Stimulated activated CD8-positive, alpha-beta memory T cell treated with anti-CD3 and anti-CD28 coated beads, Interleukin-15, amount 100 ng/mL, for 1 hour (primary cell): ENCODE measurements at regions not wholly inside any gene's neighbourhood (a gene's known extent, or its start where the extent isn't known, plus 50 kb on each side); places are given as distances from the start of the nearest gene placed in this dataset.
"Not testable (repeated sequence)": the region's sequence is repeated elsewhere in the genome, so short reads cannot be mapped to it uniquely, and the experiment has no call there.

Experiments
- DNase-seq: peaks from one replicate; pipeline ENCODE4 v3.0.0-alpha.2; 2020; ENCODE audit warnings: low read depth

- DNase-seq: no peak
These were observed 131.1 kb upstream of the G2E3 start for GRCh38 chr14:30427846-30428245.

GRCh38 chr14:30431552-30431951 is 127.4 kb upstream of the G2E3 start:
- DNase-seq: no peak

DNA sequence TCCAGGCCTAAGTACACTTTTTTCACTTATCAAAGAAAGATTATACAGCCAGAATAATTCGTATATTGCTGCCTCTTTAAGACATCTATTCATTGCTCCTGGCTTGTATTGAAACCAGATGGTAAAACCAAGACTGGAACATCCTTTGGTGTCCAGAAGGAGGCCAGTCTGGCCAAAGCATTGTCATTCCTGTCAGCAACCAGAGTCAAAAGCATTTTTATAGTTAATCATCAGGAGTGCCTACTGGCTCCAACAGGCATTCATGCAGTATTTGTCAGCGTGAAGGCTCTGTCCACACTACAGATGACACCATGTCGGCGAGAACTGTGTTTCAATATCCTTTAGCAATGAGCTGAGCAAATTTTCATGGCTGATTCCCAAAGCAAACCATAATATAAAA is 118.0 kb upstream of the G2E3 start:
- DNase-seq: no peak

GRCh38 chr14:30443368-30444007 is 115.5 kb upstream of the G2E3 start:
- DNase-seq: no peak

DNA sequence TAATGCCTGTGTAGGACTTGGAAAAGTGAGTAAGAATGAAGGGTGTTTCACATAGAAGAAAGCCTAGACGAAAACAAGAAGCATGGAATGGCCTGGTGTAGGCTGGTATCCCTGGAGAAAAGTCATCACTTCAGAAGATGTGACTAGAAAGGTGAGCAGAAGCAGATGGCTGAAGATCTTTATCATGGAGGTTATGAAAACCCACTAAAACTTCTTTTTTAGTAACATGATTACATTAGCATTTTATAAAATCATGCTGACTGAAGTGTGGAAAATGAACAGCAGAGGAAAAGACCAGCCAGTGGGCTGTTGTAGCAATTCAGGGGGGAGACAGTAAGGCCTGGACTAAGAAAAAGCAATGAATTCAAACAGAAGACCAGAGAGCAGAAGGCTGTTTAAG is 114.5 kb upstream of the G2E3 start:
- DNase-seq: no peak

DNA sequence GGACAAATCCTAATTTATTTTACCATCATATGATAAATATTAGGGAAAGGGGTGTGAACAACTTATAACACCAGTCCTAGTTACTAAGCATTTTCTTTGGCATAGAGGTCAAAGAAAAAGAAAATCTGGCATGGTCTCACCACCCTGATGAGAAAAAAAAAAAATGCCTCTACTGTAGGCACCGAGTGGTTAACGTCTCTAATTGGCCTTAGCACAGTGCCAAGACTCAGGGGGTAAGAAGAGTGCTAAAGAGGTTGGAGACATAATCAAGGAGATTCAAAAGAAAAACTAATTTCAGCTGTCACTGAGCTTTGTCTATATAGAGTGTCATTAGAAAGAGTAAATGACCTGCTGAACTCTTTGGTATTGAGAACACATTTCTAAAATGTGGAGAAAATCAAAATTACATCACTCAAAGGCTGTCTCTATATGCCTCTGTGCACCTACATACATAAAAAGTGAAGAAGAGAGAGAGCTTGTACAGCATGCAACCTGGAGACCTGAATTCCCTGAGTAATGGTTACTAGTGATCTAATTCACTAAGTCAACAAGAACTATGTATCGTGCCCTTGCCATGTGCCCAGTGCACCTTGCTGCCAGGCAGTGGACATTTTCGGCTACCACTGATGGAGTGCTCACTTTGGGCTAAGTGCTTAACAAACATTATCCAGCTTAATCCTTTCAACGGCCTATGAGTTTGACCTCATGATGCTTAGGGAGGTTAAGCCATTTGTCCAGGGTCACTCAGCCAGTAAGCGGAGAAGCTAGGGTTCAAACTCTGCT is 113.8 kb upstream of the G2E3 start:
- no peak for DNase-seq

- DNase-seq: no peak
These were observed 113.1 kb upstream of the G2E3 start for GRCh38 chr14:30445852-30446251.

DNA sequence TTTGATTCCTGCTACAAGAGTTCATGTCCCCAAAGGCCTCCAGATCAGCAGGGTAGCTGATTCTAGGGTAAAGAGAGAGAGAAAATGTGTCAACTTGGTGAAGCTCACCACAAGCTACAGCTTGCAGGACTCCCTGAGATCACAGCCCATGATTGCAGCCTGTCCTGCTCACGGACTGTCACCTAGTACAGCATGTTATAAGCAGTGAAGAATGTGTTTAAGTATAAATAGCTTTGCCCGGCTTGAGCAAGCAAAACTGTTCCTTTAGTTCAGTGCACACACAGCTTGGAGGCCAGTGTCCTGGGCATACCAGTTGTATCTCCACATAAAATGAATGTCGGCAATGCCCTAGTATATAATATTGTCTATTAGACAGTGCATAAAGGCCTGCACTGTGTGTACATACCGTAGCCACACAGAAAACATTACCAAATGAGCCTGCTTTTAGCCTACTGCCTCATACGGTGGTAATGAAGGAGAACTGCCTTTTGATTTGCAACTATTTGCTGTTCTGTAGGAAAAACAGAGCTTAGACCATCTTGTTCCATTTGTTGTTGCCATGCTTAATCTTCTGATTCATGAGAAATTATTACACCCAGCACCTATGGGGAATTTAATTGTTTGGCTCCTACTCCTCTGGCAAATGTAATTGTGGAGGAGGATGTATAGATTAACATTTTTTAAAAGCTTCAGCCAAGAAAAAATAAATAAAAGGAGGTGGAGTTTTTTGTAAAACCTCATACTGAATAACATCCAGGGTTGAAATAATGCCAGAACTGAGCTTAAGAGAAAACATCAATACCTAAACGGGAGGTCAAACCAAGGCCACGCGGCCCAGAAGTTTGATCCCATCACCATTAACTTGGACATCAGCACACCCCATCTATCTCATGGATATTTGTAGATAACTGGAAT is 108.1 kb upstream of the G2E3 start:
- DNase-seq: no peak

GRCh38 chr14:30456296-30456695 is 102.7 kb upstream of the G2E3 start:
- no peak for DNase-seq

DNA sequence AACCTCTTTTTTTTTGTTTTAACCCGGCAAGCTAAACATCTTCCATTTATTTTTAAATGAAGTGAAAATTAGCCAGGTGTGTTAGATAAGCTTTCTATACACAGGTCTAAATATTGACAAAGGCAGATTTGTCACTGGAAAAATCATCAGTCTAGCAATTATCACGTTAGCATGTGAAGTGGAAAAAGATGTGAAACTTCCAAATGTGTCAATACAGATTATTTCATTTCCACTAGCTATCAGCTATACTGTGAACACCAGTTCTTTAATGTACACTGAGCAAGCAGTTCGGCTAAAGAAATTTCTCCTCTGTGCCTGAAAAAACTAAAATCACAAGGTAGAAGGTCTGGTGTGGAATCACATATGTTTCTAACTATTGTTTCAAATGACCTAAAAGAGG is 96.6 kb upstream of the G2E3 start:
- no peak for DNase-seq

DNA sequence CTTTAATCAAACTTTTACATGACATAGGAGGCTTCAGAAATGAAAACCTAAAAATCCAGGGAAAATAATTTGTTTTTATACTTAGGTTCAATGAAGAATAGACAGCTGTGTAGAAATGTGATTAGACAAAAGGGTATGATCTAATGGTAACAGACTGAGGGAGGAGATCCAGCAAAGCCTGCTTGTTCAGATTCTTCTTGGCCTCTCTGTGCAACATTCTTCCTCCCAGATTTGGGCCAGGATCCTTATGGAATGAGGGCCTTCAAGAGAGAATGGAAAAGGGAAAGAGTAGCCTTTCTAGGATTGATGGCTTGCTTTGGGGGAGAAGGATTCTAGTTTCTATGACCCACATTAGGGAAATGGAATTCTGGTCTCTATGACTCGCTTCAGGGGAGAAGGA is 94.5 kb upstream of the G2E3 start:
- DNase-seq: no peak

- DNase-seq: no peak
These were observed 90.6 kb upstream of the G2E3 start for GRCh38 chr14:30468354-30468753.

DNA sequence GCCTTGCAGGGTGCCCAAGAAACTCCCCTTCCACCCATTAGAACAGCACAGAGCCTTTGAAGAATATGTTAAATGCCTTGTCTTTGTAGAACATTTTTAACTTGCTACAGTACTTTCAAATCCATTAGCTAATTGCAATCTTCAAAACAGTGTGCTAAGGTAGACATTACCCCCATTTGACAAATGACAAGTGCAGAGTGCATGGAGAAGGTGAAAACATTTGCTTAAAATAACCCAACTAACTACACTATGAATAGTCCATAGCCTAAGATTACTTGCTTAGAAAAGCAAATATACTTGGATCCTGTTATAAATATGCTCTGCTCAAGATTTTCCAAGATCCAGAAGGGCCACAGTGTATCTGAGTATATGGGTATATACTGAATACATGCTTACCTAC is 87.0 kb upstream of the G2E3 start:
- no peak for DNase-seq

- DNase-seq: not testable (repeated sequence)
These were observed 84.9 kb upstream of the G2E3 start for GRCh38 chr14:30473846-30474696.

- DNase-seq: no peak
These were observed 76.7 kb upstream of the G2E3 start for GRCh38 chr14:30482276-30482675.

DNA sequence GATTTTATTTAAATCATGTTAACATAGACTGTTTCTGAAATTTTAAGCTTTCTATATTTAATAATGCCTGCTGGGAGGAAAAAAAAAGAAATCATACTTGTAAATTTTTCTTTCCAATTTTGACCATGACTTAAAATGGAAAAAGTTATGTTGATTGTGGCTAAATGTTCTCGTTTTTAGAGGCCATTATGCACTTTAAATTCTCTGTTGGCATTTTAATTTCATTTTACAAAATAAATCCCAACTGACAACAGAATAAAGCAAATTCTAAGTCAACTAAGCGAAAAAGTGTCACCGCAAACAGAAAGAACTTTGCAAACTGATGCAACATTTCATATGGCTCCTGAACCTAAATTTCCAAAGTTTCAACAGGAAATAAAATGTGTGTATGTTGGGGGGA is 74.8 kb upstream of the G2E3 start:
- DNase-seq: no peak

- DNase-seq: no peak
These were observed 74.0 kb upstream of the G2E3 start for GRCh38 chr14:30484976-30485375.

DNA sequence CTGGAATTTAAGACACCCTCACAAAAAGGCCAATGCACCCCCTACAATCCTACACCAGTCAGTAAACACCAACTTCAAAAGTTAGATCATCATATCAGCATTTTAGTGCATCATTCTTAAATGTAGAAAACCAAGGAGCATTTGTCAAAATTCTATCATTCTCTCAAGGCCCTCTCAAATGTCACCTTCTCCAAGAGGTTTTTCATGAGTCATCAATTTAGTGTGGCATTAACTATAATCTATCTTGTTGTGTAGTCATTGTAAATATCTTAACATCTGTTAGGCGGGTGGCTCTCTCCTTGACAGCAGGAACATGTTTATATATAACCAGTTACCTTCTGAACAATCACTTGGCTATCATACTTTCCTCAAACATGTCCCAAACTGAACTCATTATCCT is 62.1 kb upstream of the G2E3 start:
- DNase-seq: no peak

- no peak for DNase-seq
These were observed 59.6 kb upstream of the G2E3 start for GRCh38 chr14:30499358-30499757.

GRCh38 chr14:30500222-30500621 is 58.7 kb upstream of the G2E3 start:
- DNase-seq: no peak

- DNase-seq: no peak
These were observed 51.7 kb upstream of the G2E3 start for GRCh38 chr14:30507209-30507608.
